DMS53 treated with DMSO at 0.1 percent for 48 hours (cell line): ENCODE measurements at regions not wholly inside any gene's neighbourhood (a gene's known extent, or its start where the extent isn't known, plus 50 kb on each side); places are given as distances from the start of the nearest gene placed in this dataset.
"Not testable (repeated sequence)": the region's sequence is repeated elsewhere in the genome, so short reads cannot be mapped to it uniquely, and the experiment has no call there.

ENCODE experiments used
- DNase-seq: peaks from one replicate; lab custom pipeline; 2025; ENCODE audit not compliant: unreplicated experiment; lab: John Stamatoyannopoulos, UW

DNA sequence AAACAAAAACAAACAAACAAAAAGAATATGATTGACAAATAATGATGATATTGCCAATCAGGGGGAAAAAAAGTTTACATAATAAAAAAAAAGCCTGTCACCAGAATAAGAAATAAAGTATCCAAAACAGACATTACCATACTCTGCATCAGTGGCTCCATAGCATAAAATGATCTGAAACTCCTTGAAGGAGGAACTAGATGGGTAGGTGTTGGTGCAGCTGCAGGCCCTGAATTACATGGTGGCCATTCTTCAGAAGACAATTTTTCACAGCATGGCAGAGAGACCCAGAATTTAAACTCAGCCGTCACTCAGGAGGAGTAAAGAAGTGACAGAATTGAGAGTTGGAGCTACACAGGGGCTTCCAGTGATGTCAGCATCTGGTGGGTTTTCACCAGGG, 60.2 kb downstream of the GLUL start:
- no peak for DNase-seq

DNA sequence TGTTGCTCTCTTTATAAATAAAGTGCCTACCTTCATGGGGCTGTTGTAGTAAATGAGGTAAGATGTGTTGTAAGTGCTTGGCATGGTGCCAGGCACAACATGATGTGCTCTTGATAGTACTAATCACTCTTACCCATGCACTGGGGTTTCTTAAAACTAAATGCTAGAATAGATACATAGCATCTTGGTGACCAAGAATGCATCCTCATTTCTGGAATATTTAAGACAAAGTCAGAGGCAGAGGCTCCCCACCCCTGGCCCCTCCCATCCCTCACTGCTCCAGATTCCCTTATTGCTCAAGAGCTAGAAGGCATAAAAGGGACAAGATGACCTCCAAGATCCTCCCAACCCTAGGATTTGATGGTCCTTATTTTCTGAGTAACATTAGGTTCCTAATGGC, 61.3 kb downstream of the GLUL start:
- peak; percentile 11 for DNase-seq

DNA sequence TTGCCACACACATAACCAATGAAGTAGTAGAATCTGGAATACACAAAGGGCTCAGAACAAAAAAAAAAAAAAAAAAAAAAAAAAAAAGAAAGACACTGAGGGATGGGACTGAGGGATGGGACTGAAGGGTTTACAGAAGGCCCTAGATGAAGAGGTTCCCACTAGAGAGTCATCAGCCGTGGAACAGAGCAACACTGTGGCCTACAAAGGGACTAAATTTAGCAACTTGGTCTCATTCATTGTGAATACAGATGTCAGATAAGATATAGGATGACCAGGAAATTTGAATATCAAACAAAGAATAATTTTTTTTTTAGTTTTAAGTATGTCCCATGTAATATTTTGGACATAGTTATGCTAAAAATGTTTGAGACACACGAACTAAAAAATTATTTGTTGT, 62.1 kb downstream of the GLUL start:
- DNase-seq: peak; percentile 57

DNA sequence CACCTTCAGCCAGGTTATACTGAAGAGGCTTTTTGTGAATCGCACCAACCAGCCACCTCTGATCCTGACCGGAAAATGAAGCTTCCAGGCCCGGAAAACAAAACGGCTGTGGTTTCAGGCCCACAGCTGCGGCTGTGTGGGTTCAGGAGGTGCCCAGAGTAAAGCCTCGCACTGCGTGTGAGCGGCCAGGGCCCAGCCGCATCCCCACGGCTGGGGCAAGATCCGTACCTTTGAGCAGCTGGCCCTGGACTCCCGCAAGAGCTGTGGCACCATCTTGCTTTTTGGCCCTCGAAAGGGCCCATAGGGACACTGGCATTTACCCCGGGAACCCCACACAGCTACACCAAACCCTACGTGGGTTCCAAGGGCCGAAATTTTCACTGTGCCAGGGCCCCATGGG, 63.0 kb downstream of the GLUL start:
- no peak for DNase-seq

DNA sequence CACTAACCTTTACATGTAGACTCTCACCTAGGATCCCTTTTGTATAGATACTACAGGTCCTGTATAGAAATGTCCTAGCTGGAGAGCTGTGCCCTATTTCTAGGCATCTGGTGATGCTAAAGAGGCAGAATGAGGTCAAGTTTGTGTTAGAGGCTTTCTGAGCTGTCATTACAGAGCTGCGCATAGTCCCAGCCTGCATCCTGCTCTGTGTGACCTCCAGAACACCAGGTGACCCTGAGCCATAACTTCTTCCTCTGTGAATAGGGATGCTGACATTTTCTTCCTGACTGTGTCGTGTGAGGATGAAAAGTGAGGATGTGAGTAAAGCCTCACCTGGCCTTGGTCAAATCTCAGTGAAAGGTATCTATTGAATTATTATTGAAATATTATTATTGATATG, 66.3 kb downstream of the GLUL start:
- no peak for DNase-seq

DNA sequence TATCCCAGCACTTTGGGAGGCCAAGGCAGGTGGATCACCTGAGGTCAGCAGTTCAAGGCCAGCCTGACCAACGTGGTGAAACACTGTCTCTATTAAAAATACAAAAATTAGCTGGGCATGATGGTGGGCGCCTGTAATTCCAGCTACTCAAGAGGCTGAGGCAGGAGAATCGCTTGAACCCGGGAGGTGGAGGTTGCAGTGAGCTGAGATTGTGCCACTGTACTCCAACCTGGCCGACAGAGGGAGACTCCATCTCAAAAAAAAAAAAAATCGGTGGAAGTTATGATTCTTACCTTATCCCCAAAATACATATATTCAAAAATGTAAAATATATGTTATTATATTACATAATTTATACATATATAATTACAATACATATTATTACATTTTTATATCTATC, 70.1 kb downstream of the GLUL start:
- DNase-seq: not testable (repeated sequence)

DNA sequence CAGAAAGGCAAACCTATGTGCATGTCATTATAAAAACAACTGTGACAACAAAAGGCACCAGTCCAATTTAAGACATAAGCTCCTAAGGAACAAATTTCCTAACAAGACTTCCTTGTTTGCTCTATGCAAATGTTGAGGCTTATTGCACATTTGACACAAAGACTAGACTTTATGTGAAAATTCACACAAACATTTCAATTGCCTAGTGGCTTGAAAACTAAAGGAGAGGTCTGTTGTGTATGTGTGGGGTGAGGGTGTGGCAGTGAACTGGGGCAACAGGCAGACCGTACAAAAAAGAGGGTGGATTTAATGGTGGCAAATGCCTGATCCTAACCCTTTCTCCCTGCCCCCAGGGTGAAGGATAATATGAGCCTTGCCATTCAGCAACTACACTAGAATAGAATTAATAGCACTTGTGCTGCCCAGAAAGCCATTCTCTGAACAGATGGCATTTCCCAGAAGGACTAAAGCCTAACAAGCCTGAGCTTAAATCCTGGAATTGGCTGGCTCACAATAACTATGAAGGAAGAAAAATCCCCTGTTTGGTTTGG, 73.9 kb downstream of the GLUL start:
- no peak for DNase-seq

DNA sequence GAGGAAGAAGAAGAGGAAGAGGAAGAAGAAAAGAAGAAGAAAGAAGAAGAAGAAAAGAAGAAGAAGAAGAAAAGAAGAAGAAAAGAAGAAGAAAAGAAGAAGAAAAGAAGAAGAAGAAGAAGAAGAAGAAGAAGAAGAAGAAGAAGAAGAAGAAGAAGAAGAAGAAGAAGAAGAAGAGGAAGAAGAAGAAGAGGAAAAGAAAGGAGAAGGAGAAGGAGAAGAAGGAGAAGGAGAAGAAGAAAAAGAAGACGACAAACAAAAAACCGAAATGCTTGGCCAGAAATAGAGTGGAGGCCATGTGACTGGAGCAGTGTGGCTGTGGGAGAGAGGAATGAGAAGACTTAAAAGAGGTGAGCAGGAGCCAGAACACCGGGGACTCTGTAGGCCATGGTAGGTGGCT, 75.1 kb downstream of the GLUL start:
- not testable (repeated sequence) for DNase-seq

DNA sequence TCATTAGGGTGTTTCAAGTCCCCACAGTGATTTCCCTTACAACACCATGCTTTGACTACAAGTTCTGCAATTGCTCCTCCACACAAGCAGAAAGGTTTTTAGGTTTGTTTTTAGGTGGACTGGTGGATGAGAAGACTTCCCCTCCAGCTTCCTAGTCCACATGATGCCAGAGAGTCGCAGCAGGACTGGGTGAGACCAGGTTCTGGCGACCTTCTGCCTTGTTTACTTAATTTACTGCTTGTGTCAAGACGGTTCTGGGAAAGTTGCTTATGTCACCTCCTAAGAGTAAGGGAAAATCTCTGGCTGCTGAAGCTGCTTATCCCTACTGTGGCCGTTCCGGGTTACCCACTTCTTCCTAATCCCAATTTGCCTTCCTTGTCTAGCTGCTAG, 76.4 kb downstream of the GLUL start:
- peak; percentile 26 for DNase-seq

DNA sequence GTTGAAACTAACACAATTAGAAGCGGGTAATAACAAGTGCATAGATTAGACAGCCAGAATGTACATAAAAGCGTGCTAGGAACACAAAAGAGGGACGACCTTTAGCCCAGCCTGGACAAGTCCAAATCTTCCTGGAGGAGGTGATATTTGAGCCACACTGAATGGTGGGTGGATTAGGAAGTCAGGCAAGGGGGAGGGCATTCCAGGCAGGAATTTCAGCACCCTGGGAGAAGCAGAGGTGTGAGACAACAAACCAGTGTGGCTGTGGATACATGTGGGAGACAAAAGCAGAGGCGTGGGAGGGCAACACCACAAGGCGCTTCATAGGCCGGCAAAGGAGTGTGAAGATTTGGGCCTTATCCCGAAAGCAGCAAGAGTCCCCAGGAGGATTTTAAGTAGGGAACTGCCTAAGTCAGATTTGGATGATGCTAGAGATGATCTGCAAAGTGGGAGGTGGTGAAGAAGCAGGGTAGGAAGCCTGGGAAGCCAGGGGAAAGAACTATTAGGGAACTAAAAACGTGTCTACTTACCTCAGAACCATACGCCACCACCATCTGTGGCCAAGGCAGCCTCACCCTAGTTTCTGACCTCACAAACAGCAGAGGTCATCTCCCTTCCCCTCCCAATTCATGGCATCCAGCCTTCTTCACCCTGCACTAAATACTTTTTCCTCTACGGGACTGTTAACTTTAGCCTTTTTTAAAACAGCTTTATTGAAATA, 81.8 kb downstream of the GLUL start:
- no peak for DNase-seq

DNA sequence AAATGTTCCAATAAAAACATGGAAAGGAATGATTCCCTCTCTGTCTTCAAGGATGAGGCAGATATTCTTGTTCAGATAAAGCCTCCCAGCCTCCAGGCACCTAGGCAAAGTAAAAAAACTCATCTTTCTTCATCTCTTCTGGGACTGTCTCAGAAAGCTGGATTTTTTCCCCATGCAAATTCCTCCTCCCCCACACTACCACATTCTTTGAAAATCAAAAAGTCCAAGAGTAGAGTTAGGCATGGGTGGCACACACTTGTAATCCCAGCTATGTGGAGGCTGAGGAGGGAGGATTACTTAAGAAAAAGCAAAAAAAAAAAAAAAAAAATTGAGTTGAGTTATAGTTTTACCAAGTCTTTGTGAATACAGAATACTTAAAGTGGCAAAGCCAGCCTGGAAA, 82.8 kb downstream of the GLUL start:
- no peak for DNase-seq

DNA sequence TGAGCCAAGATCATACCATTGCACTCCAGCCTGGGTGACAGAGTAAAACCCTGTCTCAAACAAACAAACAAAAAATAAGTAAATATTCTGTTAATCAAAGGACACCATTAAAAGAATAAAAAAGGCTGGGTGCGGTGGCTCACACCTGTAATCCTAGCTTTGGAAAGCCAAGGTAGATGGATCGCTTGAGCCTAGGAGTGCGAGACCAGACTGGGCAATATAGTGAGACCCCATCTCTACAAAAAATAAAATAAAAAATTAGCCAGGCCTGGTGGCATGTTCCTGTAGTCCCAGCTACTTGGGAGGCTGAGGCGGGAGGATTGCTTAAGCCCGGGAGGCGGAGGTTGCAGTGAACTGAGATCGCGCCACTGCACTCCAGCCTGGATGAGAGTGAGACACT, 84.1 kb downstream of the GLUL start:
- not testable (repeated sequence) for DNase-seq

DNA sequence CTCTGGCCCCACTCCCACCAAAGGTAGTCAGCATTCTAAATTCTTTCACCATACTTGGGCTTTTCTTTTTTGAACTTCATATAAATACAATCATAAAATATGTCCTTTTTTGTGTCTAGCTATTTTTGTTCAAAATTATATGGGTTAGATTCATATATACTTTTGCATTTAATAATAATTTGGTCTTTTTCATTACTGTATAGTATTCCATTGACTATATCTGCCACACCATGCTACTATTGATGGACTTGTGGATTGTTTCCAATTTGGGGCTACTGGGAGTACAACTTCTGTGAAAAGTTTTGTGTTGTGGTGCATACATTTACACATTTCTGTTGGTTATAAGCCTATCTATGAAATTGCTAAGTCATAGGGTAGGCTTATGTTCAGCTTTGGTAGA, 85.7 kb downstream of the GLUL start:
- no peak for DNase-seq

DNA sequence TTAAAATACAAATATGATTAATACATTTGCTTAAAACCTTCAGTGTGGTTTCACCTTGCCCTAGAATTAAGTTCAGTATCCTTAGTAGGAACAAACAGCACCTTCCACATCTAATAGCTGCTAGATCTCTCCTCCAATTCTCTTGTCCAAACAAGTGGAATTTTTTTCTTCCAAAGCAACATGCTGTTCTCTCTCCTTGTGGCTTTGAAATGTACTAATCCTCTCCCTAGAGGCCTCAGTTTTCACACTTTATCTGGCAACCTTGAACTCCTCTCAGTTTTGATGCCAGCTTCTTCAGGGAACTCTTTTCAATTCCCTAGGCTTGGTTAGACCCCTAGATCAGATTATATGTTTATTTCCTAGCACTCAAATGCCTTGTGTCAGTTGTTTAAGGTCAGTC, 87.0 kb downstream of the GLUL start:
- DNase-seq: no peak

DNA sequence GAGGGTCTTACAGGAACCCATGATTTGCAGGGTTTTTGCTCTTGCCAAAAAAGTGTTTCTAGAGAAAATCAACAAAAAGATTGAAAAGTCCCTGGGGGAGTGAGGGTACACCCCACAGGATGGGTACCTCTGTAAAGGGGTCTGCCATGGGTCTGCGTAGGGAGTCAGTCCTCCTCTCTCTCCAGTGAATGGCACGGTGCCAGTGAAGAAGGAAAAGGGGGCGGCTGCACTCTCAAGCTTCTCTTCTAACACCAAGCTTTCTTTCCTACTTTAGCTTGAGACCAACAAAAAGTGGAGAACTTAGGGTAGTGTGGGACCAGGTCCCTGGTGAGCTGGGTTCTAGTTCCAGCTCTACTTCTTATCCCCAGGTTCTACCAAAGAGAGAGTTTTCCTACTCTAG, 87.4 kb downstream of the GLUL start:
- DNase-seq: no peak

DNA sequence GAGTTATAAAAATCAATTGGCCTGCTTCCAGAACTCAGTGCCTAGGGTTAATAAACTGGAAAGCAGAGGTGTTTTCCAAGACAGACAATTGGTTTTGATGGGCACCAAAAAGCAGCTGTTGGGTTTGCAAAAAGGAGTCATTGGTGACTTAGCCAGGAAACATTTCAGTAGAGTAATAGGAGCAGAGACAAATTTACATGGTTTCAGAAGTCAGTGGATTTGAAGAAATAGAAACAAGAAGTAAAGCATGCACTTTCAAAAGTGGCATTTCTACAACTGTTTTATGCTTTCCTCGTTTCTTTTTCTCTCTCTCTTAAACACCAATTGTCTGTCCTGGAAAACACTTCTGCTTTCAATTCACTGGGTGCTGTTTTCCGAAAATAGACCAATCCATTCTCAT, 87.8 kb downstream of the GLUL start:
- DNase-seq: no peak

DNA sequence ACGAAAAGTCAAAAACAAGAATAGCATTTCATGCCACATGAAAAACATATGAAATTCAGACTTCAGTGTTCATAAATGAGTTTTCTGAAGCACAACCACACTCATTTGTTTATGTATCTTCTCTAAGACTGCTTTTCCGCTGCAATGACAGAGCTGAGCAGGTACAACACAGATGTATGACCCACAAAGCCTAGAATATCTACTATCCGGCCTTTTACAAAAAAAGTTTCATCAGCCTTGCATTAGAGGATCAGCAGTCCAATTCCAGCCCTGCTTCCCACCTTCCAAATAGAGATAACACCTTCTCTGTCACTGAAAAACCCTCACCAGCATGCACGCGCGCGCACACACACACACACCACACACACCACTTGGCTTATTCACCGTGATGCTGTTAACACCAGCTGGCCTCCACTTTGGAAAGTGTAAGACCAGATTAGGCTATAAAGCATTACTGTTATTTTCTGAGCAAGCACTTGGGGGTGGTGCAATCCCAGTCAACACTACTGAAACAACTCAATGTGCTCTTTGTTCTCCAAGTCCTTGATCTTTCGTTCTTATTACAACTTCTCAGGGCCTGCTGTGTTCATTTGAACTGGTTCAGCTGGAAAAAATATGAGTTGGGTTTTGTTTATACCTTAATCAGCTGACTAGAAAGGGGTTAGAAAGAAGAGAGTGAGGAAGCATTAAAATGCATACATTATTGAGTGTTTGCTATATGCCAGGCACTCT, 90.0 kb downstream of the GLUL start:
- DNase-seq: peak; percentile 13

DNA sequence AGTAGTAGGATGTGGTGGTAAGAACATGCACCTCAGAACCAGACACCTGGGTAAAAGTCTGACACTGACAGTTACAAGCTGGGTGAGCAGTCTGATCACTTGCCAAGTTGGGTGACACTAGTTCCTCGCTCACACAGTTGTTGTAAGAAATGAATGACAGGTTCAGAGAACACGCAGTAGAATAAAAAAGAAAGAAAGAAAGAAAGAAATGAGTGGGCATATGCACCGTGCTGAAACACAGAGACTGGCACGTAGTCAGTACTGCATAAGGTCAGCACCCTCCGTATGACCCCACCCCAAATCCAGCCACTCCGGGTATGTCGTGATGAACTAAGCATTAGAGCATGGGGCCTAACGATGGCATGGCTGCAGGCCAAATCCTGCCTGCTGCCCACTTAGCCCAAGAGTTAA, 90.6 kb downstream of the GLUL start:
- no peak for DNase-seq

DNA sequence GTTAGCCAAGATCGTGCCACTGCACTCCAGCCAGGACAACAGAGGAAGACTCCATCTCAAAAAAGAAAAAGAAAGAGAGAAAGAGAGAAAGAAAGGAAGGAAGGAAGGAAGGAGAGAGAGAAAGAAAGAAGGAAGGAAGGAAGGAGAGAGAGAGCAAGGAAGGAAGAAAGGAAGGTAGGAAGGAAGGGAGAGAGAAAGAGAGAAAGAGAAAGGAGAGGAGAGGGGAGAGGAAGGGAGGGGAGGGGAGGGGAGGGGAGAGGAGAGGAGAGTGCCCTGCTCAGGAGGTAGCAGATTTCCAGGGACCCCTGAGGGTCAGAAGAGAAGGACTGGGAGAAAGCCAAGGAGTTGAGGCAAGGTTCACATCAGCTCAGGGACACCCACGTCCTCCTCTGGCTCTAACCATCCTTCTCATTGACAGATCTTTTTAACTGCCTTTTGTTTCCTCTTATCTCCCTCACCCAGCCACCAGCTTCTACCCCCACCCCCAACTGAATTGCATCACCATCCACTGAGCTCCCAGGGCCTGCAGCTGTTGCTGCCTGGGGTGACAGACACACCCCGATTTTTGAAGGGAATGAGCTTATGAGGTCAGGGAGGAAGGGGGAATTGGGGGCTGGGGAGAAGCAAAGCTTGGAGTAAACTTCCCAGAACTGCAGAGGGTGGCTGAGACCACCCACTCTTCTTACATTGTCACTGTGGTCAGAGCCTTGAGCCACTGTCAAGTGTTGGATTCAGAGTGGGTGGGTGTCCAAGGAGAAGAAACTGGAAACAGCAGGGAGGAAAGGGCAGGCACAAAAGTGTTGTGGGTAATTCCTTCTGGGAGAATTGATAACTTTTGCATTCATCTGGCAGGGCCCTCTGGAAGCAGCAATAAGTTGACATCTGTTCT, 91.6 kb downstream of the GLUL start:
- no peak for DNase-seq

DNA sequence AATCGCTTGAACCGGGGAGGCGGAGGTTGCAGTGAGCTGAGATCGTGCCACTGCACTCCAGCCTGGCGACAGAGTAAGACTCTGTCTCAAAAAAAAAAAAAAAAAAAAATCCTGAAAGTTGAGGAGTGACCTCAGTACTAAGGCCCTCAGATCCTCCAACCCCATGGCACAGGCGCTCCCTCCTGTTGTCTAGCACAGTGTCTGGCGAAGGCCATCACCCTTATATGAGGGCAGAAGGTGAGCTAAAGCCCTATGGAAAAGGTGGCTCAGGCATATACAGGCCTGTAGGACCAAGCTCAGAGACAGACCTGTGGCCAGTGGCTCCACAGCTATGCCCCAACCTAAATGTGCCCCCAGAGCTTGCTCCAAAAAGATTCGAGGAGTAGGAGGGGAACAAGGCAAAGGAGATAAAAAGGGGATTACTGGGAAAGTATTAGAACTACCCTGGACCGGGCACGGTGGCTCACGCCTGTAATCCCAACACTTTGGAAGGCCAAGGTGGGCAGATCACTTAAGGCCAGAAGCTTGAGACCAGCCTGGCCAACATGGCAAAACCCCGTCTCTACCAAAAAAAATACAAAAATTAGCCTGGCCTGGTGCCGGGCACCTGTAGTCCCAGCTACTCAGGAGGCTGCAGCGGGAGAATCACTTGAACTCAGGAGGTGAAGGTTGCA, 92.4 kb downstream of the GLUL start:
- DNase-seq: not testable (repeated sequence)

DNA sequence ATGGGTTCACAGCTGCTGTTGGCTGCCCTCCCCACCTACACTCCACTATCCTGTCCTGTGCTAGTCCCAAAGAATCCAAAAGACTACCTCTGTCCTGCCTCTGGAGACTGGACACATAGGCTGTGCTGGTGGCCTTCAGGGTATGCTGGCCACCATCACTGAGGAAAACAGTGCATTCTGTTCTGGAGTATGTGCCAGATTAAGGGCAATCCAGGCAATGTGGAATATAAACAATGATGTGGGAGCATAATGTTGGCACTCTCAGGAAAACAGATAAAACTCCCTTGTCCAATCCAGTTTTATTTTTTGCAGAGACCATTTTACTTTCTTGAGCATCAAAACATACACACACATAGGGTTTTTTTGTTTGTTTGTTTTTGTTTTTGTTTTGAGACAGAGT, 94.3 kb downstream of the GLUL start:
- no peak for DNase-seq
